OCI-LY3 (cell line): ENCODE measurements at regions not wholly inside any gene's neighbourhood (a gene's known extent, or its start where the extent isn't known, plus 50 kb on each side); places are given as distances from the start of the nearest gene placed in this dataset.

ENCODE experiments used
- H2AFZ ChIP-seq: fragments of 200-600, 300-600 bp; shearing (Covaris generic); 2 replicates; pipeline ENCODE4 v1.6.0; 2014; ENCODE audit warnings: antibody characterized with exemption, low read depth, low read length
- H3K27ac ChIP-seq: fragments of 200-600, 300-600 bp; sonication (generic); 2 replicates; pipeline ENCODE4 v1.5.1; 2014; ENCODE audit warnings: mild to moderate bottlenecking, low read length, moderate library complexity, mixed read lengths
- H3K27me3 ChIP-seq: fragments of 200-600, 300-600 bp; sonication (generic); 2 replicates; pipeline ENCODE4 v1.6.1; 2014; ENCODE audit warnings: low read depth, low read length, mixed read lengths
- H3K36me3 ChIP-seq: fragments of 200-600, 300-600 bp; sonication (generic); replicated peaks from 2 replicates; pipeline ENCODE3; 2014; ENCODE audit warnings: low read depth, low read length, mixed read lengths
- H3K4me1 ChIP-seq: fragments of 300-600, 200-600 bp; sonication (generic); 2 replicates; pipeline ENCODE4 v1.6.1; 2014; ENCODE audit warnings: low read length, mixed read lengths
- H3K4me2 ChIP-seq: fragments of 200-600, 300-600 bp; sonication (generic); 2 replicates; pipeline ENCODE4 v1.6.1; 2014; ENCODE audit warnings: low read length, mixed read lengths
- H3K4me3 ChIP-seq: fragments of 300-600, 200-600 bp; sonication (generic); 2 replicates; pipeline ENCODE4 v1.5.1; 2014; ENCODE audit warnings: antibody characterized with exemption, mild to moderate bottlenecking, low read length, moderate library complexity
- H3K79me2 ChIP-seq: fragments of 300-600, 200-600 bp; shearing (Covaris generic); 2 replicates; pipeline ENCODE4 v1.6.1; 2014; ENCODE audit warnings: mild to moderate bottlenecking, low read length, mixed read lengths
- H3K9ac ChIP-seq: fragments of 300-600, 200-600 bp; shearing (Covaris generic); 2 replicates; pipeline ENCODE4 v1.6.0; 2014; ENCODE audit warnings: mild to moderate bottlenecking, low read length, moderate library complexity
- H3K9me3 ChIP-seq: fragments of 200-600, 300-600 bp; shearing (Covaris generic); 2 replicates; pipeline ENCODE4 v1.6.1; 2014; ENCODE audit warnings: low read length, mixed read lengths; ENCODE audit not compliant: insufficient read depth
- H4K20me1 ChIP-seq: fragments of 200-600, 300-600 bp; sonication (generic); 2 replicates; pipeline ENCODE4 v1.6.1; 2016; ENCODE audit warnings: low read length, mixed read lengths; ENCODE audit not compliant: insufficient read depth
- EZH2phosphoT487 ChIP-seq: fragments of 200-600 bp; shearing (Covaris generic); IDR thresholded peaks from 2 replicates; pipeline ENCODE4 v1.6.1; 2018; ENCODE audit warnings: antibody characterized with exemption, mixed run types, low read depth
- TF ChIP-seq, protein P1 (sequence below): fragments of 200-600, 300-600 bp; sonication (generic); IDR thresholded peaks from 2 replicates; pipeline ENCODE4 v1.5.1; 2014; ENCODE audit warnings: antibody characterized with exemption, low read length, low read depth

DNA sequence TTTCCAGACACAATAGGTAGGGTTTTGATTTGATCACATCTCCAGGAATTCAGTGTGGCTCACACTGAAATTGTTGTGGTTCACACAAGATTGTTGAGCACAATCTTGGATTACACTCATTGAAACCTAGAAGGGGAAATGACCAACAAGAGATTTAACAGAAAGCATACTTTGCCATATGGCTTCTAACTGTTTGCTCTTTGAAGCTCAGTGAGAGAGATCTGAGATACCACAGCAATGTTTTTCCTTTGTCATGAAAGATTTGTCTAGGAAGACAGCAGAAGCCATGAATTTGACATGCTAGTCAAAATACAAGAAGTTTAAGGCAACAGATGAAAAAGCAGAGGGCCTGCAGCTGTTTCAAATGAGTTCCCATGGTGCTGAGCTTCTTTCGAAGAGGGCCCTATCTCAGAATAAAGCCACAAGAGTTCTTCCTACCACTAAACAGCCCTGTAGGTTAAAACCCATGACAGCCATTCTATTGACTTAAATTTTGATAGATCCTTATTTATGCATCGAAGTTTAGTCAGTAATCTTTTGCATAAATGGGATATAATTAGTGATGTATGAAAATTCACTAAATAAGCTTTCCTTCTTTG is 650.4 kb downstream of the LTN1 start:
- no peaks in the 10 kb centered on the region for H4K20me1 ChIP-seq
- TF ChIP-seq EZH2phosphoT487: no peak
- no peaks in the 10 kb centered on the region for H3K27me3 ChIP-seq

DNA sequence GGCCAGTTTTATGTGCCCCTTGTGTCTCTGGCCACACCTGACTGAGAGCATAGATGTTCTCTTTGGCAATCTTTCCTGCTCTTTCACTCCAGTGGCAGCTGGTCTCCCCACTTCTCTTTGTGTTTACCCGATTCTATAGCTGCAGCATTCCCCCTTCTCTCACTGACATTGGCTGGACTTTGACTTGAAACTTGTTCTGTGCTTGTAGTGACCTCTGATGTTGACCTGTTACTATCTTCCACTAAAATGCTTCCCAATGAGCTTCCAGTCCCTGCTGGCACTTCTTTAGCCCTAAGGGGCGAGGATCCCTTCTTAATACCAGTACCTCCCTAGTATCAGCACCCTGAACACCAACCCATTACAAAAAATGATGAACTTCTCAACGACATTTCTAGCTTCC is 653.3 kb downstream of the LTN1 start:
- no peak overlapping the region for H2AFZ ChIP-seq
- H3K27me3 ChIP-seq: no peaks in the 10 kb centered on the region
- H3K36me3 ChIP-seq: no peaks in the 10 kb centered on the region
- H3K4me2 ChIP-seq: no peak overlapping the region
- no peak overlapping the region for H3K27ac ChIP-seq
- H3K9ac ChIP-seq: no peak overlapping the region
- H3K4me3 ChIP-seq: no peak overlapping the region
- no peaks in the 10 kb centered on the region for H4K20me1 ChIP-seq
- no peaks in the 10 kb centered on the region for H3K4me1 ChIP-seq
- no peak for TF ChIP-seq EZH2phosphoT487
- TF ChIP-seq, protein P1, sequence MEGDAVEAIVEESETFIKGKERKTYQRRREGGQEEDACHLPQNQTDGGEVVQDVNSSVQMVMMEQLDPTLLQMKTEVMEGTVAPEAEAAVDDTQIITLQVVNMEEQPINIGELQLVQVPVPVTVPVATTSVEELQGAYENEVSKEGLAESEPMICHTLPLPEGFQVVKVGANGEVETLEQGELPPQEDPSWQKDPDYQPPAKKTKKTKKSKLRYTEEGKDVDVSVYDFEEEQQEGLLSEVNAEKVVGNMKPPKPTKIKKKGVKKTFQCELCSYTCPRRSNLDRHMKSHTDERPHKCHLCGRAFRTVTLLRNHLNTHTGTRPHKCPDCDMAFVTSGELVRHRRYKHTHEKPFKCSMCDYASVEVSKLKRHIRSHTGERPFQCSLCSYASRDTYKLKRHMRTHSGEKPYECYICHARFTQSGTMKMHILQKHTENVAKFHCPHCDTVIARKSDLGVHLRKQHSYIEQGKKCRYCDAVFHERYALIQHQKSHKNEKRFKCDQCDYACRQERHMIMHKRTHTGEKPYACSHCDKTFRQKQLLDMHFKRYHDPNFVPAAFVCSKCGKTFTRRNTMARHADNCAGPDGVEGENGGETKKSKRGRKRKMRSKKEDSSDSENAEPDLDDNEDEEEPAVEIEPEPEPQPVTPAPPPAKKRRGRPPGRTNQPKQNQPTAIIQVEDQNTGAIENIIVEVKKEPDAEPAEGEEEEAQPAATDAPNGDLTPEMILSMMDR: no peak
- H3K9me3 ChIP-seq: no peaks in the 10 kb centered on the region
- H3K79me2 ChIP-seq: no peaks in the 10 kb centered on the region

More for the DNA sequence above, 650.4 kb downstream of the LTN1 start:
- no peaks in the 10 kb centered on the region for H3K9me3 ChIP-seq
- peaks cover 5% of the 10 kb centered on the region; the same call in 1 of the 2 replicates for H3K4me1 ChIP-seq
- H3K36me3 ChIP-seq: no peaks in the 10 kb centered on the region
- H3K27ac ChIP-seq: no peak overlapping the region
- H3K79me2 ChIP-seq: no peaks in the 10 kb centered on the region
- H2AFZ ChIP-seq: no peak overlapping the region
- H3K4me3 ChIP-seq: no peak overlapping the region
- no peak overlapping the region for H3K9ac ChIP-seq
- H3K4me2 ChIP-seq: no peak overlapping the region

DNA sequence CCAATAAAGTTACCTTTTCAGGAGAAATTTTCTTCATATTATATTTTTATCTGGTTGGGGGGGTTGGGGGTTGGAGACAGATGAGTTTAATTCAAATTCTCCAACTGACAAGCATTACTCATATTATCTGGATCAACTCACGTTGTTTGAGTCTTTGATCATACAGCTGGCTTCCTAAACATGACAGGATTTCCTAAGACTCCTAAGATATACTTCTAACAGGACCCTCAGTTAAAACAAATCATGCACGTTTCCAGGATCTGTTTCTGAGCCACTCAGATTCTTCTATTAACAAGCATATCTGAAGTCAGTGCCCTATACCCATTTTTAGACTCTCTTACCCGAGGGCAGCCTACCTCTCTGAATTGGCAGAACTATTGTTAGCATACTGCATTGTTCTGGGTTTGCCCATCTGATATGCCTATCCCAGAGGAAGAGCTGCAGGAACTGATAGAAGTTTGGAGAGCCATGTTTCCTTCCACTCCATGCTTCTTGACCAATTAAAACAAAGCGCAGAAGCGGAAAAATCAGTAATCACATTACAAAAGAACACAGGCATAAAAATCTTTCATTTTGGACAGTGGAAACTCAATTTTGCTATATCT is 653.9 kb downstream of the LTN1 start:
- Histone ChIP-seq H3K79me2 (no peaks in the 10 kb centered on the region), H3K4me1 (no peaks in the 10 kb centered on the region), H3K36me3 (no peaks in the 10 kb centered on the region), H2AFZ (no peak overlapping the region), H3K9me3 (no peaks in the 10 kb centered on the region), H3K4me3 (no peak overlapping the region), H3K4me2 (no peak overlapping the region), H3K27ac (no peak overlapping the region), H3K27me3 (no peaks in the 10 kb centered on the region), H4K20me1 (no peaks in the 10 kb centered on the region), H3K9ac (no peak overlapping the region)
- no peak for TF ChIP-seq EZH2phosphoT487
- TF ChIP-seq, protein P1: no peak

DNA sequence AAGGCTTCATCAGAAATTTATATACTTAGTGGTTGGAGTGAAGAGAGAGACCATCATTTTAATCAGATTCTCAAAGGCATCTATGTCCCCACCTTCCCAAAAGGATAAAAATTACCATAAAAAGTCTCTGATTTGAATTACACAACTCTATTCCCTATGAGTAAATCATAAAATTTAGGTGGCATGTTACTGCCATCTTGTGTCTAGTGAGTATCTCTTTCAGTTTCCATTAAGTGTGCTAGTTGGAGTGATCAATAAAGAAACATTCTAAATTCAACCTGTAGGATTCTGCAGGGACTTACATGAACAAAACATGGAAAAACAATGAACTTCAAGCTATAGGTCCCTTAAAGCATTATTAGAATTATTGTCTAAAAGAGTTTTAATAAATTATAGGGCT is 655.4 kb downstream of the LTN1 start:
- Histone ChIP-seq H3K4me1 (no peaks in the 10 kb centered on the region), H2AFZ (no peak overlapping the region), H3K27me3 (no peaks in the 10 kb centered on the region), H3K9me3 (no peaks in the 10 kb centered on the region), H3K79me2 (no peaks in the 10 kb centered on the region), H3K9ac (no peak overlapping the region), H3K4me2 (peak overlapping the region; percentile 41), H3K36me3 (no peaks in the 10 kb centered on the region), H3K4me3 (peak overlapping the region; percentile 34), H3K27ac (no peak overlapping the region), H4K20me1 (no peaks in the 10 kb centered on the region)
- TF ChIP-seq EZH2phosphoT487: no peak
- TF ChIP-seq, protein P1: peak; percentile 53
